IMR-90 (cell line): ENCODE measurements at regions not wholly inside any gene's neighbourhood (a gene's known extent, or its start where the extent isn't known, plus 50 kb on each side); places are given as distances from the start of the nearest gene placed in this dataset.

ENCODE experiments used
- ATAC-seq: fragments of 200-7000 bp; cut with Tn5 transposase; 2 replicates; pipeline ENCODE4 v1.9.1; 2020; ENCODE audit warnings: low read depth, mild to moderate bottlenecking, moderate library complexity
- BruUV-seq: library from RNA; stranded (reverse); fragments of 400-500 nt; replicated peaks from 2 replicates; lab custom pipeline; 2021; lab: Mats Ljungman, UMichigan
- CTCF ChIA-PET: fragments of 300-600 bp; formaldehyde crosslinking; extraction: SDS; loops from one replicate; lab custom pipeline; 2021; ENCODE audit warnings: antibody characterized with exemption; lab: Yijun Ruan, JAX
- POLR2A ChIA-PET: fragments of 300-600 bp; sonication (Branson Sonifier 250); formaldehyde crosslinking; loops from one replicate; lab custom pipeline; 2022; ENCODE audit warnings: antibody characterized with exemption; ENCODE audit not compliant: unreplicated experiment; lab: Charles Lee
- DNase-seq: peaks from one replicate; pipeline ENCODE4 v3.0.0; 2013
- H2AFZ ChIP-seq: replicated peaks from 2 replicates; pipeline ENCODE3; 2013; ENCODE audit warnings: low read length, mild to moderate bottlenecking; ENCODE audit not compliant: poor library complexity
- H2AK5ac ChIP-seq: 2 replicates; pipeline ENCODE4 v1.6.1; 2013; ENCODE audit warnings: low read depth, low read length, inconsistent platforms
- H2AK9ac ChIP-seq: replicated peaks from 2 replicates; pipeline ENCODE3; 2013; ENCODE audit warnings: mild to moderate bottlenecking, low read depth, low read length, moderate library complexity; ENCODE audit not compliant: poor library complexity
- H2BK120ac ChIP-seq: 2 replicates; pipeline ENCODE4 v1.6.1; 2013; ENCODE audit warnings: low read depth, low read length, inconsistent platforms
- H2BK15ac ChIP-seq: 3 replicates; pipeline ENCODE4 v1.6.1; 2013; ENCODE audit warnings: low read depth, low read length, inconsistent platforms
- H2BK20ac ChIP-seq: 2 replicates; pipeline ENCODE4 v1.6.1; 2013; ENCODE audit warnings: low read depth, mild to moderate bottlenecking, inconsistent platforms, low read length, moderate library complexity
- H2BK5ac ChIP-seq: 2 replicates; pipeline ENCODE4 v1.6.1; 2013; ENCODE audit warnings: mild to moderate bottlenecking, low read depth, low read length, inconsistent platforms; ENCODE audit not compliant: poor library complexity, severe bottlenecking
- H3K14ac ChIP-seq: replicated peaks from 2 replicates; pipeline ENCODE4 v1.6.1; 2013; ENCODE audit warnings: low read depth, low read length, inconsistent platforms
- H3K18ac ChIP-seq: 2 replicates; pipeline ENCODE4 v1.6.1; 2013; ENCODE audit warnings: low read depth, low read length, control low read depth
- H3K23ac ChIP-seq: 2 replicates; pipeline ENCODE4 v1.6.1; 2013; ENCODE audit warnings: low read depth, low read length, inconsistent platforms
- H3K27ac ChIP-seq: 2 replicates; pipeline ENCODE4 v1.5.1; 2013; ENCODE audit warnings: mild to moderate bottlenecking, control low read depth, low read length; ENCODE audit not compliant: insufficient read depth
- H3K27me3 ChIP-seq: 2 replicates; pipeline ENCODE4 v1.6.1; 2013; ENCODE audit warnings: low read length; ENCODE audit not compliant: control insufficient read depth, insufficient read depth
- H3K36me3 ChIP-seq: 2 replicates; pipeline ENCODE4 v1.6.1; 2013; ENCODE audit warnings: low read length, mixed read lengths; ENCODE audit not compliant: control insufficient read depth, insufficient read depth
- H3K4ac ChIP-seq: 2 replicates; pipeline ENCODE4 v1.6.1; 2013; ENCODE audit warnings: low read depth, low read length, inconsistent platforms
- H3K4me1 ChIP-seq: 2 replicates; pipeline ENCODE4 v1.6.1; 2013; ENCODE audit warnings: low read length, mixed read lengths; ENCODE audit not compliant: control insufficient read depth, insufficient read depth
- H3K4me2 ChIP-seq: 2 replicates; pipeline ENCODE4 v1.6.1; 2013; ENCODE audit warnings: low read depth, mild to moderate bottlenecking, control low read depth, low read length, moderate library complexity
- H3K4me3 ChIP-seq: 2 replicates; pipeline ENCODE4 v1.5.1; 2013; ENCODE audit warnings: low read depth, mild to moderate bottlenecking, control low read depth, low read length, moderate library complexity; ENCODE audit not compliant: insufficient read depth
- H3K56ac ChIP-seq: 2 replicates; pipeline ENCODE4 v1.6.1; 2013; ENCODE audit warnings: low read length, inconsistent platforms; ENCODE audit not compliant: insufficient read depth; ENCODE audit errors: extremely low read depth
- H3K79me1 ChIP-seq, 2 experiments: 2 replicates each; pipeline ENCODE4 v1.6.1; 2013; ENCODE audit warnings: low read length in 2 of 2, inconsistent platforms in 1 of 2, low read depth in 1 of 2
- H3K9ac ChIP-seq: 2 replicates; pipeline ENCODE4 v1.6.1; 2013; ENCODE audit warnings: low read depth, low read length, control low read depth
- H3K9me1 ChIP-seq: 2 replicates; pipeline ENCODE4 v1.6.1; 2013; ENCODE audit warnings: low read length, inconsistent platforms; ENCODE audit not compliant: insufficient read depth
- H3K9me3 ChIP-seq: 2 replicates; pipeline ENCODE4 v1.6.1; 2013; ENCODE audit warnings: low read length; ENCODE audit not compliant: control insufficient read depth, insufficient read depth
- H4K20me1 ChIP-seq: 2 replicates; pipeline ENCODE4 v1.6.1; 2013; ENCODE audit warnings: low read length, inconsistent platforms; ENCODE audit not compliant: insufficient read depth
- H4K5ac ChIP-seq: 2 replicates; pipeline ENCODE4 v1.6.1; 2013; ENCODE audit warnings: mild to moderate bottlenecking, low read depth, low read length, control low read depth
- H4K8ac ChIP-seq, 2 experiments: 2 replicates each; pipeline ENCODE4 v1.6.1; 2013; ENCODE audit warnings: low read depth in 2 of 2, low read length in 2 of 2, control low read depth in 1 of 2, inconsistent platforms in 1 of 2
- H4K91ac ChIP-seq: 2 replicates; pipeline ENCODE4 v1.6.1; 2013; ENCODE audit warnings: low read depth, low read length, inconsistent platforms; ENCODE audit not compliant: insufficient read depth
- ELK1 ChIP-seq: fragments of 150-350 bp; IDR thresholded peaks from 2 replicates; pipeline ENCODE4 v1.6.1; 2016; ENCODE audit warnings: low read depth, mild to moderate bottlenecking, low read length, moderate library complexity, borderline replicate concordance
- MXI1 ChIP-seq: IDR thresholded peaks from 2 replicates; pipeline ENCODE4 v1.6.1; 2012; ENCODE audit warnings: low read depth, mild to moderate bottlenecking, low read length, moderate library complexity, borderline replicate concordance
- NFE2L2 ChIP-seq: fragments of 150-350 bp; IDR thresholded peaks from 2 replicates; pipeline ENCODE4 v1.6.1; 2016; ENCODE audit warnings: low read depth, mild to moderate bottlenecking, low read length
- RFX5 ChIP-seq: IDR thresholded peaks from 2 replicates; pipeline ENCODE4 v1.8.0; 2012; ENCODE audit warnings: low read depth, mild to moderate bottlenecking, low read length, moderate library complexity
- SMC3 ChIP-seq: fragments of 150-350 bp; IDR thresholded peaks from 2 replicates; pipeline ENCODE4 v1.6.1; 2016; ENCODE audit warnings: low read depth, mild to moderate bottlenecking, antibody characterized with exemption, low read length, moderate library complexity
- USF2 ChIP-seq: fragments of 150-350 bp; IDR thresholded peaks from 2 replicates; pipeline ENCODE4 v1.6.1; 2017; ENCODE audit warnings: mild to moderate bottlenecking, antibody characterized with exemption, low read length, low read depth
- WGBS, 2 experiments: methylation state at CpG; one replicate each; pipeline versions ENCODE4 v1.1.5 to v1.1.7; 2013; ENCODE audit warnings: missing lambda C conversion rate in 2 of 2; ENCODE audit not compliant: insufficient read length in 1 of 2; ENCODE audit errors: extremely low coverage in 2 of 2; 5-methylcytosine and 5-hydroxymethylcytosine counted together
- dilution Hi-C: fragments of 300-500 bp; cut with HindIII; formaldehyde crosslinking; loops from one replicate; pipeline ENCODE4 v1.14.3; 2018; ENCODE audit warnings: low sequenced_read_pairs; ENCODE audit not compliant: unreplicated experiment
- in situ Hi-C: fragments of 300-500 bp; cut with MboI; formaldehyde crosslinking; loops from 3 replicates; pipeline ENCODE4 v1.14.3; 2019; ENCODE audit warnings: low sequenced_read_pairs, inconsistent platforms, mixed read lengths
- intact Hi-C: fragments of 100-400 bp; cut with micrococcal nuclease; formaldehyde crosslinking; loops from 2 replicates; pipeline ENCODE4 v1.10.0; 2022

GRCh38 chr9:116032683-116033440 is 120.7 kb upstream of the PAPPA start:
- intact Hi-C loops, result no loop called here
- Histone ChIP-seq H3K4ac (0 out of 2 replicates have a peak overlapping the region, but pooled peaks have one; percentile 10), H4K5ac (peak overlapping the region; percentile 29; the same call in 1 of the 2 replicates), H4K8ac (no peak overlapping the region), H2AFZ (no peak overlapping the region), H3K14ac (no peak overlapping the region), H2BK15ac (no peak overlapping the region), H4K20me1 (no peaks in the 10 kb centered on the region), H3K27me3 (no peaks in the 10 kb centered on the region), H3K4me3 (no peak overlapping the region), H4K91ac (no peak overlapping the region), H2BK5ac (no peak overlapping the region), H3K4me1 (0 out of 2 replicates have a peak, but pooled peaks cover under 1% of the 10 kb centered on the region), H3K56ac (no peak overlapping the region), H3K18ac (no peak overlapping the region; the same call in 1 of the 2 replicates), H2AK9ac (no peak overlapping the region), H3K9me1 (no peaks in the 10 kb centered on the region), H2BK20ac (no peak overlapping the region), H3K36me3 (no peaks in the 10 kb centered on the region), H3K9ac (no peak overlapping the region), H3K4me2 (no peak overlapping the region), H3K9me3 (peaks cover 11% of the 10 kb centered on the region), H3K23ac (no peak overlapping the region), H2BK120ac (peak overlapping the region; percentile 55), H2AK5ac (no peak overlapping the region), H3K27ac (no peak overlapping the region), H3K79me1 (no peaks in the 10 kb centered on the region)
- DNase-seq, result no peak
- ATAC-seq, result no peak
- WGBS, 2 experiments, result no CpG with 5 or more reads among the region's 4 CpGs
- no peak for TF ChIP-seq USF2
- no peak for TF ChIP-seq RFX5
- no peak for TF ChIP-seq ELK1
- TF ChIP-seq SMC3, result no peak
- no peak for TF ChIP-seq NFE2L2
- TF ChIP-seq MXI1, result no peak
- ChIA-PET POLR2A (no interaction called here), CTCF (no interaction called here)
- BruUV-seq, result no TSS peak
- dilution Hi-C loops, result no loop called here
- in situ Hi-C loops, result no loop called here
